GM21717 (cell line): ENCODE measurements at regions not wholly inside any gene's neighbourhood (a gene's known extent, or its start where the extent isn't known, plus 50 kb on each side); places are given as distances from the start of the nearest gene placed in this dataset.
"Not testable (repeated sequence)": the region's sequence is repeated elsewhere in the genome, so short reads cannot be mapped to it uniquely, and the experiment has no call there.

ENCODE experiments used
- ATAC-seq: cut with Tn5 transposase; IDR thresholded peaks from one replicate; pipeline ENCODE4 v1.9.1; 2021; ENCODE audit warnings: mild to moderate bottlenecking, moderate library complexity; ENCODE audit not compliant: unreplicated experiment

DNA sequence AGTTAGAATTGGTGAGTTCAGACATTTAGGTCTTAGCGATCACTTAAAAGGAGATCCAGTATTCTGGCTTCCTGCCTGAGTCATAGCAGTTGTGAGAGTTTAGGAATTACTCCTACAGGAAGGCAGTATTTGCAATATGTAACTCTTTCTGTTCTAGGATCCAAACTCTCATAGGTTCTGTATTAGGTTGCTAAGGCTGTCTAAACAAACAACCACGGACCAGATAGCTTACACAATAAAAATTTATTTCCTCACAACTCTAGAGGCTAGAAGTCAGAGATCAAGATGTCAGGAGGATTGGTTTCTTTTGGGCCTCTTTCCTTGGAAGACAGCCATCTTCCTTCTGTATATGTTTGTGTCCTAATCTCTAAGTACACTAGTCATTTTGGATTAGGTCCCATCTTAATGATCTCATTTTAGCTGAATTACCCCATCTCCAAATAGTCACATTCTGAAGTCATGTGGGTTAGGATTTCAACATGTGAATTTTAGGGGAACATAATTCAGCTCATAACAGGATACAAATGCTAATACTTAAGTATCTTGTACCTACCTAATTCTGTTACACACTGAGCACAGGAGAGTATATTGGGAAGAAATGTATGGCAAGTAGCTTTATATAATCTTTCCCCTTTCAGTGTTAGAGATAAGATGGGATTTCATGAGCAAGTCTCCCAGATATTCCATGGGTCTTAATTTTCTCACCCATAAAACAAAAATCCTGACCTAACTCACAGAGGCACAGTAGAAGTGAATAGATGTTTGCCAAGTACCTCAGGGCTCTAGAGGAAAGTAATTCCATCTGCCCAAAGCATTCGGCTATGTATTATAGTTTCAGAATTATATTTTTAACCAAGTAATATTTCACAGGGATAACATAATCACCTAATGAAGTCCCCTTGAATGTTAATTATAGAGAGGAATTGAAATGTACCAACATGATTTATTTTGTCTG is 144.4 kb downstream of the PTBP2 start:
- no peak for ATAC-seq

DNA sequence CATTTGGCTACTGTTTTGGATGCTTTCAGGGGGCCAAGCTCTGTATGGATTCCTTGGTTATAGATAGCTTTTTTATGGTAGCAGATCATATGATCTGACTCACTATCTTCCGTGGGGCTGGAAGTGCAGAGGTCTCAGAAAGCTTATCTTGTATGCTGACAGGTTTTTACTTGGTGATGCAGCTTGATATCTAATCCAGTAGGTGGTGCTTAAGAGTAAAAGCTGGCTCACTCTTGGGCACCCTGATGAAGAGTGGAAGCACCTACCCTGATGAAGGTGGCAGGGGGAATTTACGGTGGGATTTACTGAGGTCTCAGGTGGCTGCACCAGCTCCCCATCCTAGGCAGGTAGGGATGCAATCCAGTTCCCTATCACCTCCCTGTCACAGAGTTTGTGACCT is 151.2 kb downstream of the PTBP2 start:
- no peak for ATAC-seq

DNA sequence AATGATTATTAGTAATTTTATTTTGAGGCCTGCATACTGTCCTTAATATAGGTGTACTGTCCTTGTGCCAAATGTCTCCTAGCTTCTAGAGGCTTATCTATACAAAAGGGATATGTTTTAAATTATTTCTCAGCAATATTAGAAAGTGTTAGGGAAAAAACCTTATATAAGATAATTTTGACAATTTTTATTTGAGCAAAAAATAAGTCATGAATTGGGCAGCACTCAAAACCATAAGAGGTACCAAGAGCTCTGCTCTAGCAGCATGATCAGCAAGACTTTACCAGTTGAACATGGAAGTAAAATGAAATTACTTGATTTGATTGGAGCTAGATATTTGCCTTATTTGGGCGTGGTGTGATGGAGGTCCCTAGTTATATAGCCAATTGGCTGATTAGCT is 157.1 kb downstream of the PTBP2 start:
- no peak for ATAC-seq

DNA sequence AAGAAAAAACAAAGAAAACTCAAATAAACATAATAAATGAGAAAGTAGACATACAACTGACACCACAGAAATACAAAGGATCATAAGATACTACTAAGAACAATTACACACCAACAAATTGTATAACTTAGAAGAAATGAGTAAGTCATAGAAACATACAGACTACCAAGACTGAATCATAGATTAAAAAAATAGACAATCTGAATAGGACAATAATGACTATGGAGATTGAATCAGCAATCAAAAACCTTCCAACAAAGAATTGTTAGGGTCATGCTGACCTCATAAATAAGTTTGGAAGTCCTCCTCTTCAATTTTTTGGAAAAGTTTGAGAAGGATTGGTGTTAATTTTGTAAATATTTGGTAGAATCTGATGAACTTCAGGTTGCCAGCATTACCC is 159.0 kb downstream of the PTBP2 start:
- no peak for ATAC-seq

DNA sequence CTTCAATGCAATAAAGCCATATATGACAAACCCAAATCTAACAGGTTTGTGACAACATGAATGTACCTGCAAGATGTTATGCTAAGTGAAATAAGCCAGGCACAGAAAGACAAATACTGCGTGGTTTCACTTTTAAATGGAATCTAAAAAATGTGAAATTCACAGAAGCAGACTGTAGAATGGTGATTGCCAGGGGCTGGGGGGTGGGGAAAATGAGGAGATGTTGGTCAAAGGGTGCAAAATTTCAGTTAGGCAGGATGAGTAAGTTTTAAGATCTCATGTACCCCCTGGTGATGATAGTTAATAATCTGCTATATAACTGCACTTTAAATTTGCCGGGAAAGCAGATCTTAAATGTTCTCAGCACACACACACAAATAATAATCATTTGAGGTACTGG is 160.5 kb downstream of the PTBP2 start:
- no peak for ATAC-seq

DNA sequence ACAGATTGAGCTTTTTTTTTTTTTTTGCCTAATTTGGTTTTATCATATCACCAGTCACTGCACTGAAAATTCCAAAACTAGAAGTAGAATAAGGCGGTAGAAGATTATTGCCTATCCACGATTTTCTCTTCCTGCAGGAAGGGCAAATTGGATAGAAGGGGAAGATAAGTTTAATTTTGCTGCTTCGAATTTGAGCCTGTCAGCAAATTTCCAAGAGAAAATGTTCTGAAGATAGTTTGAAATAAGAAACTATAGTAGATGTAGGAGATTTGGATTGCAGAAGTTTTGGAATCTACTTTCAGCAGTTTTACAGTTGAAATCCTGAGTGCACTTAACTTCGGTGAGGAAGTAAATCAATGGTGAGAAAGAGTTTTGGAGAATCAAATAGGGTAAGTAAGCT is 164.9 kb downstream of the PTBP2 start:
- no peak for ATAC-seq

DNA sequence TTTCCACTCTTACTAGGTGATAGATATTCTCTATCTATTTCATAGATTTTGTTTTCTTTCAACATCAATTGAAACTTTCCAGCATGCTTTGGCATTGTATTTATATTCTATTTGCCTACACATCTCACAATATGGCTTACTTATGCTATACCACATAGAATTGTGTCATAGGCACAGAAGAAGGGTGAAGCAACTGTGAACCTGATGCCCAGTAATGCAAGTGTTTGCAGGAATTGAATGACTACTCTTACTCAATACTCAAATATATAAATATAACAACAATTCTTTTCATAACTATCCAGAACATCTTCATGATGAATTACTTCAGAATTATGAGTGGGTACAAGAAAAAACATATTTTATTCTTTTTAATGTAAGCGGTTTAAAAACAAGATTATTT is 165.9 kb downstream of the PTBP2 start:
- no peak for ATAC-seq

DNA sequence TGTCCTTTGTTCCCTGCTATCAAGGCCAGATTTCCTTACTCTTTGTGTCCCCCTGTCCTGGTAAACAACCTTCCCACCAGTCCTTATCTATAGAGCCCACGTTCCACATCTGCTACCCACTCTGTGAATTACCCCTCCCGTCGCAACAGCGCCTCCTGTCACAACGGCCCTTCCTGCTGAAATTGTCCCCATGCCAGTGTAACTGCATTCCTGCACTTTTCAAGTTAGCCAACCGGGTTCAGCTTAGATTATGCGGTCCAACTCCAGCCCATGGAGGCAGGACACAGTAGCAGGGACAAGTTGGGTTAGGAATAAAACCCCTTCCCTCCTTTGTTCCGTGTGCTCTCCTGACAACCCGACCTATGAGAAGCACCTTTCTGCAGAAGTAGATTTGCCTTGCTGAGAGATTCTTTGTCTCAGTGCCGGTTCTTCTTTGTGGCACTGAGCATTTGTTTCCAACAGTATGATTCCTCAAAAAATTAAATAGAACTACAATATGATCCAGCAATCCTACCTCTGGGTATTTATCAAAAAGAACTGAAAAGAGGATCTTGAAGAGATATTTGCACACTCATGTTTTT is 180.3 kb downstream of the PTBP2 start:
- ATAC-seq: no peak

DNA sequence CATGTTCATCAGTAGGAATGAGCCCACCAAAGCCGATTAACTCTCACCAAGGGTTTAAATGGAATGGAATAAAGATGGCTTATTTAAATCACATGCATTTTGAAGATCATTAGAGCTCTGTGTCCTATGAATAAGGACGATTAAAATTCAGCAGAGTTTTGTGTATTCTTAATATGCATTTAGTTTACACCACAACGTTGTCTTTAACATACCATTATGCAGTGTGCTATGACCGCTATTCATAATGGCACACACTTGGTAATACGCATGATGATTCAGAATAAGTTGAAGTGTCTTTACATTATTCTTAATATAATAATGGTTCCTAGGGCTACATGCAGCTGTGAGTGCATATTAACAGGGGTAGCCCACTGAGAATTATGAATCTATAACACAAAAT is 190.7 kb downstream of the PTBP2 start:
- ATAC-seq: no peak

DNA sequence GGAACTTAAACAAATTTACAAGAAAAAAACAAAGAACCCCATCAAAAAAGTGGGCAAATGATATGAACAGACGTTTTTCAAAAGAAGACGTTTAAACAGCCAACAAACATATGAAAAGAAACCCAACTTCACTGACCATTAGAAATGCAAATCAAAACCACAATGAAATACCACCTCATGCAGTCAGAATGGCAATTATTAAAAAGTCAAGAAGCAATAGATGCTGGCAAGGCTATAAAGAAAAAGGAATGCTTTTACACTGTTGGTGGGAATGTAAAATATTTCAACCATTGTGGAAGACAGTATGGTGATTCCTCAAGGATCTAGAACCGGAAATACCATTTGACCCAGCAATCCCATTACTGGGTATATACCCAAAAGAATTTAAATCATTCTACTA is 194.1 kb downstream of the PTBP2 start:
- not testable (repeated sequence) for ATAC-seq

DNA sequence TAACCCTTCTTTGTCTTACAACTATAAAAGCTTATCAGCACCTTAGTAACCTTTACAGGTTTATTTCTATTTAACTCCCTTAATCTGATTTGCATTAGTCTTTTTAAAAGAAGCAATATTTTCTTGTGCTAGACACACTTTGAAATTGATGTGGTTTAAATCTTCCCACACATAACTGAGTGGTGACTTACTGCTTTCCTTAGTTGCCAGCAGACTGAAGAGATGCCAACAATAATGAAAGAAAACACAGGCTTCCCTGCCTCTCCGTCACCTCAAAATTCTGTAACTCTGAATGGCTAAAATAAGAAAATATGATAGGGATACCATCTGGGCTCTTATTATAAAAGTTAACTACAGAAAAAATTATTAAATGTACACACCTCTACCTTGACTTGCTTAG is 196.8 kb downstream of the PTBP2 start:
- ATAC-seq: no peak

DNA sequence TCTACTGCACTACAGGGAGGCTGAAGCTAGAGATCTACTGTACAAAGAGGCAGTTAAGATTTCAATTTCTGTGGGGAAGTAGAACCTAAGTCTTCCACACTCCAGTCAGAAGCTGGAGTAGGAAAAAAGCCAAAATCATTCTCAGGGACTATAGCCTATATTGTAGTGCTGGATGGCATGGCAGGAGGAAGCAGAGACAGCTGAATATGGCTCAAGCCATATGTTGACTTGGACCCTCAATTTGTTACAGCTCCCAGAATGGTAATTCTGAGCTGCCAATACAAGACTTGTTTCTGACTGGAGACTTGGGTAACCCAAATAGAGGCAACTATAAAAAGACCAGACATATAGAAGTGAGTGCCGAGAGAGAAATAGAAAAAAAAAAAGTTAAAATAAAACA is 200.6 kb downstream of the PTBP2 start:
- no peak for ATAC-seq

DNA sequence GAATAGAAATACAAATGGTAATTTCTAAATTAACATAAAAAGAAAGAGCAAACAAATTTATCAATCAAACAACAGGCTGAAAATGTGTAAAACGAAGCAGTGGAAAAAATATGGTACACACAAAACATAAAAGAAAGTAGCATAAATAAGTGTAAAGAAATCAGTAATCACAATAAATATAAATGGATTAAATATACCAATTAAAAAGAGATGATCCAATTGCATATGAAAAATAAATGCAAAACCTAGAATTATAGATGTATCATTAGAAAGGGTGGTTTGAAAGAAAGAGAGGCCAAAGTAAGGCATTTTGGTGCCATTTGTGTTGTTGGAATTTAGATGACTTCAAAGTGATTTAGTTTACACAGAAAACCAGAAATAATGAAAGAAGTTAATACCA is 202.2 kb downstream of the PTBP2 start:
- no peak for ATAC-seq

DNA sequence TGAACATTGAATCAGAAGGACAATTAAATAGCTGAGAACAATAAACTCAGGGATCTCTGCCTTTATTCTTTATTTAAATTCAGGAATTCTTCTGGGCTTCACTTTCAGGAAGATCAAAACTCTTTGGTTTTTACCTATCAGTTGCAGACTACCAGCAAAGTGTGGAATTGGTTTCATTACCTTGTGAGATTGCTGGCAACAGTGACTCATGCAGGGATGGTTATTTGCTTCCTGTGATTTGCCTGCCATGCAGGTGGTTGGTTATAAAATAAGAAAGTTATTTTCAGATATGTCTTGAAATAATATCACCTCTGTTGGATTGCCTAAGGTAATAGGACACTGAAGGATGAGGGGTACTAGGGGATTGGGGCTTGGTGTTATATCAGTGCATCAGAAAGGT is 204.6 kb downstream of the PTBP2 start:
- no peak for ATAC-seq

DNA sequence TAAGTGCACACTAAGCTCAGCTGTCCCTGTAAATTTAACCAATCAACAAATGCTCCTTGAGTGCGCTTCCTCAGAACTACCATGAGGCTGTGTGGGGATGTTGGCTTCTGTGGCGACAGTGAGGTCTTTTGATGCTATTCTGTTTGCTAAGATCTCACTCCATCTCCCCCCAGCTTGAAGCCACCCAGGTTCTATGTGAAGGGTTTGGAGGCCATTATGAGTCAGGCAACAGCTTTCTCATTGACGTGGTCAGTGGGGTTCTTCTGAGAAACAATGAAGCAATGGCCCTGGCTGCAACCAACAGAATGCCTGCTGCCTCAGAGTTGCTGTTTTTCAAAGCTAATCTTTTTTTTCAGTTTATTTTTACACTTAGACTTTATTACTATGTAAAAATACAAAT is 205.5 kb downstream of the PTBP2 start:
- no peak for ATAC-seq

DNA sequence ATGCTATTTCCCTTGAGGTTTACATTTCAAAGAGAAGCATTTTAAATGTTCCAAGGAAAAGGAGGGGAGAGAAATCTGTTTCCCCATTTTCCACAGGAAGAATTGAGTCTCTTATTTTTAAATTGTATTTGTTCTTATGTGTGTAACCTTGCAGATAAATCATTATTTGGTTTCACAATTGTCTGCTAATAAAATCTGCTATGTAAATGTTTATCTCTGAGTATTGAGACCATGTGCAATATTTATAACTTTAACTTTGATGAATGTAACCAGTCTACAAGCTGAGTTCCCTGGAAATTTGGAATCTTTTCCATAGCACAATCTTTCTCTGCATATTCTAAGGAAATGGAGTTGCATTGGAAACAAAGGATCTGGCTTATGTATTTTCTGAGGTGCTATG is 209.6 kb downstream of the PTBP2 start:
- ATAC-seq: no peak

DNA sequence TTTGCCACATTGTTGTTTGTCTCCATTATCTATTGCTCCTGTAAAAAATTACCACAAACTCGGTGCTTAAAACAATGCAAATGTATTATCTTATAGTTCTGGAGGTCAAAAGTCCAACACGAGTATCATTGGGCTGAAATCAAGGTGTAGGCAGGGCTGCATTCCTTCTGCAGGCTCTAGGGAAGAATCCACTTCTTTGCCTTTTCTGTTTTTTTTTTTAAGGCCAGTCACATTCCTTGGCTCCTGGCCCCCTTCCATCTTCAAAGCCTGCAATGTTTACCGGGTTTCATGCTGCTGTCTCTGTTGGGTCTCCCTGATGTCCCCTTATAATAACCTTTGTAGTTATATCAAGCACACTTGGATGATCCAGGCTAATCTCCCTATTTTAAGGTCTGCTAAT is 212.7 kb downstream of the PTBP2 start:
- no peak for ATAC-seq

DNA sequence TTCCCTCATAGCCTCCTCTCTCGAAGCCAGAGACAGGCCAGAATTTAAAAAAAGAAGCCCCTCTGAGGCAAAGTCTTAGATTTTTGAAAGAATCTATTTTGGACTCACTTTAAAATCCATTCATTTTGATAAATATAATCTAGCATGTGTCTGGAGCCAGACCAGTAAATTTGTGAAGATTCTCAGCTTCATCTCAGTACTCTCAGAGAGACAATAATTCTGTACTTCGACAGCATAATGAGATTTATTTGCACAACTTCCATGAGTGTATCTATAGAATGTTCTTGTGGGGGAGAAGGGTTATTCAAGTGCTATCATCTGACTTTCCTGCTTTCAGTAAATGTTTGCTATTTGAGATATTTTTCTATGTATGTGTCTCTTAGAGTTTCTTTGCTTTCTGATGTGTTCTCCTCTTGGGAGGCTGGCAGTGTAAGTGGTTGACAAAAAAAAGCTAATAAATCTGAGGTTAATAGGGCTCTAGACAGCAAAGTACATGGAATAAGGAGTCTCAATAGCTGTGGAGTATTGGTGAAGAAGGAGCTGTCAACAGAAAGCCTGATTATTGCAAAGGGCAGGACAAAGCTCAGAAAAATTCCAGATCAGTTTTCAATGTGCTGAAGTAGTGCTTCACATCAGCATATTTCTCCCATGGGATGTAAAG is 223.0 kb downstream of the PTBP2 start:
- ATAC-seq: no peak

DNA sequence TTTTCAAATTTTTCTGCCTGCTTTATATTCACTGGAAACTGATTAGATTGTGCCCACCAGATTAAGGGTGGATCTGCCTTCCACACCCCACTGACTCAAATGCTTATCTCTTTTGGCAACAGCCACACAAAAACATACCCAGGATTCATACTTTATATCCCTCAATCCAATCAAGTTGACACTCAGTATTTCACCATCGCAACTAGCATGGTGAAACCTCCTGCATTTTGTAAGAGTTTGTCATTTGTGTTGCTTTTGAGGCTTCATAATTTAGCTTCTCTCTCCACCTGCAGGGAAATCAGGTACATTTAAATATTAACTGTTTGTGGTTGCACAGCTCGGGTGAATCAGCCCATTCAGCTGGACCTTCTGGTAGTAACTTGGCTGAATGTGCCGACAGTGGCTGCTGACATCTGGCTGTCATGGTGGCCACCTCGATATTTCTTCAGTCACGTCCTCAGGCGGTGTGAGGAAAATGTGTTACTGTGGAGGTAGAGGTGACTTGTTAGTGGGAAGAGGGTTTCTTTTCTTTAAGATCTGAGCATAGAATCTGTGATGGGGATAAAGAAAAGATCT is 224.0 kb downstream of the PTBP2 start:
- no peak for ATAC-seq

DNA sequence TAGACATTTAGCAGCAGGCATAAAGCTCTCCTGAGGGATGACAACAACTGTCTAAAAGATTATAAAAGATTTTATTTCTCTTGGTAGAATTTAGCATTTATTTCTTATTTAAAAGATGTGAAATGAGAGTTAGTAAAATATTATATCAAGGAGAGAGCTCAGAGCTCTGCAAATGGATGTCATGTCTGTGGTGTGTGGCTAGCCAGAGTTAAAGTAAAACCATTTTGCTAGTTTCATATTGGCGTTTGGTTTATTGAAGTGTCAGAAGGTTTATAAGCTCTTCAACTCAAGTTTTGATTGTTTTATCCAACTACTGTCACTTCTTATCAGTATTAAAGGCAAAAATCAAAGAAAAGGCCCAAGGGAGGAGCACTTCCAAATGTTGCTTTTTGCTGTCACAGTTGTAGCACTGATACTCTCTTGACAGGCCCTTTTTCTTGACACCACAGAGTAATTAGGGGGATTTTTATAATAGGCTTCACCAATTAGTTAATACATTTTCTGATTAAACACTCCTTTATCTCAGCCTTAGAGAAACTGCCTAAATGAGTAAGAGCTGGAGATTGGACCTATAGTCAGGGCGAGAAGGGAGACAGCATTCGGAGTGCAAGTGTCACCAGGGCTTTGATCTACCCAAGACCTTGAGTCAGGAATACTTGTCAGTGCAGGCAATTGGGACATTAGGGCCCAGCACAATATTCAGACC is 233.9 kb downstream of the PTBP2 start:
- ATAC-seq: no peak

DNA sequence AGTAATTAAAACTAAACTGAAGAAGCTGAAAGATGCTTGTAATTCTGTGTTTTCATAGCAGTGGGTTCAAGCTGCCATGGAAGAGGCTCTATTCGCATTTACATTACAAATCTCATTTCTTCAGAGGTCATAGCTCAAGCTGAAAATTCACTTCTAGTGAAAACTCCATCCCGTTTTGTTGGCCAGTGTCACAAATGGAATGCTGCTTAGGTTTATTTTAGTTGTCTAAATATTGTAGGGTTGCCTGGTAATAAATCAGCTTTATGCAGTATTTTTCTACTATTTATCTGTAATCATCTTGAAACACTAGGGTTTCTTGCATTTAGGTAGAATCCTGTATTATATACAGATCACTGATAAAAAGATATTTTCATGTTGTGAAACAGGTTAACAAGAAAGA is 240.6 kb downstream of the PTBP2 start:
- no peak for ATAC-seq
